HuH-7 (cell line): ENCODE measurements at regions not wholly inside any gene's neighbourhood (a gene's known extent, or its start where the extent isn't known, plus 50 kb on each side); places are given as distances from the start of the nearest gene placed in this dataset.
"Not testable (repeated sequence)": the region's sequence is repeated elsewhere in the genome, so short reads cannot be mapped to it uniquely, and the experiment has no call there.

Source experiments
- DNase-seq: peaks from one replicate; pipeline ENCODE4 v3.0.0; 2011; ENCODE audit warnings: low spot score

GRCh38 chr11:47928426-47928825, 51.9 kb upstream of the PTPRJ start:
- no peak for DNase-seq

GRCh38 chr11:47924184-47924691, 56.1 kb upstream of the PTPRJ start:
- no peak for DNase-seq

- DNase-seq, result no peak
These were observed 56.7 kb upstream of the PTPRJ start for GRCh38 chr11:47923667-47924066.

GRCh38 chr11:47921080-47921555, 59.2 kb upstream of the PTPRJ start:
- DNase-seq, result not testable (repeated sequence)

- DNase-seq, result no peak
These were observed 61.4 kb upstream of the PTPRJ start for GRCh38 chr11:47918882-47919495.

- no peak for DNase-seq
These were observed 62.0 kb upstream of the PTPRJ start for GRCh38 chr11:47918370-47918690.

- no peak for DNase-seq
These were observed 62.6 kb upstream of the PTPRJ start for GRCh38 chr11:47917599-47918369.

GRCh38 chr11:47916361-47916841, 64.0 kb upstream of the PTPRJ start:
- DNase-seq, result no peak

- no peak for DNase-seq
These were observed 64.6 kb upstream of the PTPRJ start for GRCh38 chr11:47915783-47916182.

- no peak for DNase-seq
These were observed 65.0 kb upstream of the PTPRJ start for GRCh38 chr11:47915374-47915773.

- DNase-seq, result no peak
These were observed 65.6 kb upstream of the PTPRJ start for GRCh38 chr11:47914743-47915142.

- no peak for DNase-seq
These were observed 65.5 kb upstream of the NUP160 start for GRCh38 chr11:47913529-47914244.

GRCh38 chr11:47912843-47913437, 64.8 kb upstream of the NUP160 start:
- no peak for DNase-seq

- DNase-seq, result no peak
These were observed 63.0 kb upstream of the NUP160 start for GRCh38 chr11:47911149-47911548.

- peak; percentile 52 for DNase-seq
These were observed 60.0 kb upstream of the NUP160 start for GRCh38 chr11:47908198-47908597.

GRCh38 chr11:47907499-47907898, 59.3 kb upstream of the NUP160 start:
- no peak for DNase-seq

- DNase-seq, result no peak
These were observed 57.9 kb upstream of the NUP160 start for GRCh38 chr11:47906066-47906465.

GRCh38 chr11:47905358-47906059, 57.4 kb upstream of the NUP160 start:
- no peak for DNase-seq

GRCh38 chr11:47904808-47905207, 56.7 kb upstream of the NUP160 start:
- no peak for DNase-seq

GRCh38 chr11:47904048-47904447, 55.9 kb upstream of the NUP160 start:
- no peak for DNase-seq

- DNase-seq, result no peak
These were observed 51.7 kb upstream of the NUP160 start for GRCh38 chr11:47899801-47900200.
